Mesenchymal stem cell (in vitro differentiated cells and primary cell): ENCODE measurements at regions not wholly inside any gene's neighbourhood (a gene's known extent, or its start where the extent isn't known, plus 50 kb on each side); places are given as distances from the start of the nearest gene placed in this dataset.

Source experiments
- DNase-seq: peaks from one replicate; pipeline ENCODE4 v3.0.0-alpha.2; 2013
- H2AFZ ChIP-seq: one replicate; pipeline ENCODE4 v1.6.1; 2013; ENCODE audit warnings: low read depth, mild to moderate bottlenecking, control low read depth, inconsistent platforms, low read length, moderate library complexity
- H2AK5ac ChIP-seq: 2 replicates; pipeline ENCODE4 v1.6.1; 2013; ENCODE audit warnings: low read length, moderate library complexity, mild to moderate bottlenecking, inconsistent platforms; ENCODE audit not compliant: severe bottlenecking
- H2BK120ac ChIP-seq: one replicate; pipeline ENCODE4 v1.6.1; 2013; ENCODE audit warnings: low read depth, mild to moderate bottlenecking, inconsistent platforms, low read length, moderate library complexity
- H2BK12ac ChIP-seq, 2 experiments: one replicate each; pipeline ENCODE4 v1.6.1; 2013; ENCODE audit warnings: inconsistent platforms in 2 of 2, low read length in 2 of 2, mild to moderate bottlenecking in 2 of 2, moderate library complexity in 2 of 2, control low read depth in 1 of 2
- H2BK15ac ChIP-seq: one replicate; pipeline ENCODE4 v1.6.1; 2013; ENCODE audit warnings: mild to moderate bottlenecking, low read depth, inconsistent platforms; ENCODE audit not compliant: poor library complexity, severe bottlenecking
- H2BK5ac ChIP-seq: 2 replicates; pipeline ENCODE4 v1.6.1; 2013; ENCODE audit warnings: low read depth, mild to moderate bottlenecking, low read length, control low read depth, inconsistent platforms; ENCODE audit not compliant: poor library complexity, severe bottlenecking
- H3K14ac ChIP-seq, 2 experiments: one replicate each; pipeline ENCODE4 v1.6.1; 2013; ENCODE audit warnings: inconsistent platforms in 2 of 2, low read length in 2 of 2, control low read depth in 1 of 2, mild to moderate bottlenecking in 1 of 2, moderate library complexity in 1 of 2
- H3K18ac ChIP-seq, 2 experiments: one replicate each; pipeline ENCODE4 v1.6.1; 2013; ENCODE audit warnings: inconsistent platforms in 2 of 2, low read length in 2 of 2, control low read depth in 1 of 2, low read depth in 1 of 2, mild to moderate bottlenecking in 1 of 2
- H3K23ac ChIP-seq, 2 experiments: one replicate each; pipeline ENCODE4 v1.6.1; 2013; ENCODE audit warnings: inconsistent platforms in 2 of 2, low read length in 2 of 2, mild to moderate bottlenecking in 2 of 2, moderate library complexity in 2 of 2, control low read depth in 1 of 2
- H3K27ac ChIP-seq: 2 replicates; pipeline ENCODE4 v1.5.1; 2013; ENCODE audit warnings: mild to moderate bottlenecking, moderate library complexity, low read length, control low read depth, inconsistent platforms; ENCODE audit not compliant: poor library complexity, severe bottlenecking
- H3K27me3 ChIP-seq, 2 experiments: 2 replicates each; pipeline versions ENCODE4 v1.6.1 to v1.7.0; 2013; ENCODE audit warnings: low read length in 2 of 2, mild to moderate bottlenecking in 2 of 2, moderate library complexity in 2 of 2, control low read depth in 1 of 2, inconsistent platforms in 1 of 2; ENCODE audit not compliant: control insufficient read depth in 1 of 2, insufficient read depth in 1 of 2
- H3K36me3 ChIP-seq, 2 experiments: 2 replicates each; pipeline versions ENCODE4 v1.6.1 to v1.7.0; 2013; ENCODE audit warnings: low read length in 2 of 2, control low read depth in 1 of 2, inconsistent platforms in 1 of 2, low read depth in 1 of 2, mild to moderate bottlenecking in 1 of 2; ENCODE audit not compliant: insufficient read depth in 2 of 2, control insufficient read depth in 1 of 2
- H3K4ac ChIP-seq, 2 experiments: one replicate each; pipeline ENCODE4 v1.6.1; 2013; ENCODE audit warnings: inconsistent platforms in 2 of 2, low read length in 2 of 2, mild to moderate bottlenecking in 2 of 2, moderate library complexity in 2 of 2, control low read depth in 1 of 2, low read depth in 1 of 2
- H3K4me1 ChIP-seq: 2 replicates; pipeline ENCODE4 v1.6.1; 2013; ENCODE audit warnings: low read depth, low read length, control low read depth; ENCODE audit not compliant: control insufficient read depth, insufficient read depth
- H3K4me2 ChIP-seq: 2 replicates; pipeline ENCODE4 v1.6.1; 2013; ENCODE audit warnings: low read length, mild to moderate bottlenecking, inconsistent platforms; ENCODE audit not compliant: poor library complexity, severe bottlenecking
- H3K4me3 ChIP-seq, 2 experiments: 2 replicates each; pipeline versions ENCODE4 v1.5.1 to v1.7.0; 2013; ENCODE audit warnings: low read length in 2 of 2, mild to moderate bottlenecking in 2 of 2, control low read depth in 1 of 2, low read depth in 1 of 2; ENCODE audit not compliant: insufficient read depth in 1 of 2
- H3K79me1 ChIP-seq: replicated peaks from 2 replicates; pipeline ENCODE4 v1.6.1; 2013; ENCODE audit warnings: mild to moderate bottlenecking, control low read depth, low read length, inconsistent platforms; ENCODE audit not compliant: poor library complexity, severe bottlenecking
- H3K9ac ChIP-seq: 2 replicates; pipeline ENCODE4 v1.7.0; 2013; ENCODE audit warnings: mild to moderate bottlenecking, low read length, moderate library complexity
- H3K9me3 ChIP-seq: 2 replicates; pipeline ENCODE4 v1.7.0; 2013; ENCODE audit warnings: mild to moderate bottlenecking, low read length; ENCODE audit not compliant: control insufficient read depth
- H4K8ac ChIP-seq: one replicate; pipeline ENCODE4 v1.6.1; 2013; ENCODE audit warnings: inconsistent platforms, mild to moderate bottlenecking, low read length, moderate library complexity
- H4K91ac ChIP-seq: one replicate; pipeline ENCODE4 v1.6.1; 2013; ENCODE audit warnings: mild to moderate bottlenecking, low read length, inconsistent platforms
- WGBS: methylation state at CpG from one replicate; pipeline ENCODE4 v1.1.7; 2013; ENCODE audit warnings: mixed read lengths; 5-methylcytosine and 5-hydroxymethylcytosine counted together

GRCh38 chr2:196444442-196444841 lies 195.1 kb upstream of the CCDC150 start:
- Histone ChIP-seq H3K27me3 (no peaks in the 10 kb centered on the region), H4K91ac (no peak overlapping the region), H3K14ac (no peak overlapping the region), H2AFZ (no peak overlapping the region), H3K4me3 (no peak overlapping the region), H2BK12ac (no peak overlapping the region), H3K23ac (no peak overlapping the region), H3K18ac (no peak overlapping the region), H3K79me1 (no peaks in the 10 kb centered on the region), H3K27ac (no peak overlapping the region), H2BK15ac (no peak overlapping the region), H3K4ac (no peak overlapping the region), H3K4me2 (no peak overlapping the region), H2AK5ac (no peak overlapping the region), H3K4me1 (no peaks in the 10 kb centered on the region), H3K9ac (no peak overlapping the region), H3K9me3 (no peaks in the 10 kb centered on the region), H2BK120ac (no peak overlapping the region), H2BK5ac (no peak overlapping the region), H3K36me3 (no peaks in the 10 kb centered on the region), H4K8ac (no peak overlapping the region)
- no peak for DNase-seq
- WGBS, result 100% methylated on average over 1 of the region's 1 CpG

- no peak overlapping the region for H2BK15ac ChIP-seq
- H3K18ac ChIP-seq, result no peak overlapping the region
- H3K27me3 ChIP-seq, result no peaks in the 10 kb centered on the region
- no peak overlapping the region for H3K27ac ChIP-seq
- H3K4me2 ChIP-seq, result no peak overlapping the region
- no peak overlapping the region for H3K9ac ChIP-seq
- H3K4me3 ChIP-seq, result no peak overlapping the region
- H2AK5ac ChIP-seq, result no peak overlapping the region
- no peak overlapping the region for H2BK120ac ChIP-seq
- no peaks in the 10 kb centered on the region for H3K79me1 ChIP-seq
- H3K4me1 ChIP-seq, result no peaks in the 10 kb centered on the region
- DNase-seq, result no peak
- no peak overlapping the region for H2BK12ac ChIP-seq
- H3K36me3 ChIP-seq, result no peaks in the 10 kb centered on the region
- H3K14ac ChIP-seq, result no peak overlapping the region
- no peak overlapping the region for H4K8ac ChIP-seq
- no peak overlapping the region for H3K23ac ChIP-seq
- WGBS, result 97% methylated on average over 1 of the region's 1 CpG
- no peak overlapping the region for H2AFZ ChIP-seq
- H4K91ac ChIP-seq, result no peak overlapping the region
- H3K9me3 ChIP-seq, result no peaks in the 10 kb centered on the region
- H2BK5ac ChIP-seq, result no peak overlapping the region
- H3K4ac ChIP-seq, result no peak overlapping the region
Measured at GRCh38 chr2:196445991-196446390, 193.5 kb upstream of the CCDC150 start.

- no peak overlapping the region for H3K4me3 ChIP-seq
- H3K18ac ChIP-seq, result no peak overlapping the region
- no peaks in the 10 kb centered on the region for H3K36me3 ChIP-seq
- no peak overlapping the region for H4K91ac ChIP-seq
- no peak overlapping the region for H2BK12ac ChIP-seq
- H2AFZ ChIP-seq, result no peak overlapping the region
- WGBS, result 86% methylated on average over 3 of the region's 5 CpGs
- H2BK5ac ChIP-seq, result no peak overlapping the region
- no peaks in the 10 kb centered on the region for H3K27me3 ChIP-seq
- H3K79me1 ChIP-seq, result no peaks in the 10 kb centered on the region
- H2BK15ac ChIP-seq, result no peak overlapping the region
- no peak for DNase-seq
- H4K8ac ChIP-seq, result no peak overlapping the region
- H3K4ac ChIP-seq, result no peak overlapping the region
- no peak overlapping the region for H3K23ac ChIP-seq
- no peak overlapping the region for H3K27ac ChIP-seq
- H2AK5ac ChIP-seq, result no peak overlapping the region
- H3K9ac ChIP-seq, result no peak overlapping the region
- no peak overlapping the region for H3K14ac ChIP-seq
- no peaks in the 10 kb centered on the region for H3K9me3 ChIP-seq
- H3K4me1 ChIP-seq, result no peaks in the 10 kb centered on the region
- H3K4me2 ChIP-seq, result no peak overlapping the region
- H2BK120ac ChIP-seq, result no peak overlapping the region
Measured at GRCh38 chr2:196448407-196449079, 191.0 kb upstream of the CCDC150 start.

GRCh38 chr2:196449083-196449482 lies 190.4 kb upstream of the CCDC150 start:
- no peak overlapping the region for H2AK5ac ChIP-seq
- no peak overlapping the region for H2BK5ac ChIP-seq
- H2BK120ac ChIP-seq, result no peak overlapping the region
- no peak for DNase-seq
- H3K14ac ChIP-seq, result no peak overlapping the region
- H2AFZ ChIP-seq, result no peak overlapping the region
- no peak overlapping the region for H4K91ac ChIP-seq
- no peaks in the 10 kb centered on the region for H3K4me1 ChIP-seq
- no peaks in the 10 kb centered on the region for H3K9me3 ChIP-seq
- H3K27ac ChIP-seq, result no peak overlapping the region
- WGBS, result no CpG with 5 or more reads among the region's 1 CpG
- H3K23ac ChIP-seq, result no peak overlapping the region
- H3K4me3 ChIP-seq, result no peak overlapping the region
- no peak overlapping the region for H3K4me2 ChIP-seq
- H3K9ac ChIP-seq, result no peak overlapping the region
- H2BK12ac ChIP-seq, result no peak overlapping the region
- H2BK15ac ChIP-seq, result no peak overlapping the region
- no peaks in the 10 kb centered on the region for H3K36me3 ChIP-seq
- H4K8ac ChIP-seq, result no peak overlapping the region
- no peaks in the 10 kb centered on the region for H3K79me1 ChIP-seq
- H3K4ac ChIP-seq, result no peak overlapping the region
- H3K27me3 ChIP-seq, result no peaks in the 10 kb centered on the region
- H3K18ac ChIP-seq, result no peak overlapping the region
